ENCODE measurements at regions not wholly inside any gene's neighbourhood (a gene's known extent, or its start where the extent isn't known, plus 50 kb on each side); places are given as distances from the start of the nearest gene placed in this dataset.

- TF ChIP-seq CTCF (conservative IDR thresholded peaks at IDR 0.05; ENCODE audit: low read length): no peak
- no peak for TF ChIP-seq EZH2phosphoT487 (IDR thresholded peaks at IDR 0.05; ENCODE audit: borderline replicate concordance, low read depth, low read length)
Observed at GRCh38 chr3:24722087-24722486, 227.4 kb upstream of the THRB start.

Data from OCI-LY7 (cell line).